Skeletal muscle tissue (tissue), 4 donors: ENCODE measurements at regions not wholly inside any gene's neighbourhood (a gene's known extent, or its start where the extent isn't known, plus 50 kb on each side); places are given as distances from the start of the nearest gene placed in this dataset. TPM values are rescaled to one million over a fixed set of nuclear protein-coding genes. Genes with fewer than 3 reads are reported as not detected.

Experiments used
- H3K27ac ChIP-seq: one replicate; pipeline ENCODE4 v1.7.0; 2013; ENCODE audit warnings: mild to moderate bottlenecking, low read depth, low read length, inconsistent platforms
- H3K27me3 ChIP-seq, 3 donors: one replicate each; pipeline ENCODE4 v1.7.0; 2013; ENCODE audit warnings: low read length in 3 of 3; ENCODE audit not compliant: control insufficient read depth in 3 of 3, insufficient read depth in 3 of 3
- H3K36me3 ChIP-seq, 3 donors: one replicate each; pipeline ENCODE4 v1.7.0; 2013; ENCODE audit warnings: low read length in 3 of 3; ENCODE audit not compliant: control insufficient read depth in 3 of 3, insufficient read depth in 3 of 3
- H3K4me1 ChIP-seq, 3 donors: one replicate each; pipeline ENCODE4 v1.7.0; 2013; ENCODE audit warnings: low read length in 3 of 3, mild to moderate bottlenecking in 3 of 3; ENCODE audit not compliant: control insufficient read depth in 3 of 3, insufficient read depth in 3 of 3
- H3K4me3 ChIP-seq, 3 donors: one replicate each; pipeline ENCODE4 v1.7.0; 2013; ENCODE audit warnings: low read length in 3 of 3
- H3K9ac ChIP-seq, 3 donors: one replicate each; pipeline ENCODE4 v1.7.0; 2013; ENCODE audit warnings: low read length in 3 of 3, mild to moderate bottlenecking in 3 of 3, moderate library complexity in 2 of 3, low read depth in 1 of 3
- H3K9me3 ChIP-seq, 3 donors: one replicate each; pipeline ENCODE4 v1.7.0; 2013; ENCODE audit warnings: low read length in 3 of 3; ENCODE audit not compliant: control insufficient read depth in 3 of 3
- small RNA-seq: library from RNA; depleted of rRNA; stranded (forward); fragments of <200 nt; gene quantifications from one replicate; pipeline ENCODE3, GENCODE V24; 2014
- donor health status: Osteomylitis.

DNA sequence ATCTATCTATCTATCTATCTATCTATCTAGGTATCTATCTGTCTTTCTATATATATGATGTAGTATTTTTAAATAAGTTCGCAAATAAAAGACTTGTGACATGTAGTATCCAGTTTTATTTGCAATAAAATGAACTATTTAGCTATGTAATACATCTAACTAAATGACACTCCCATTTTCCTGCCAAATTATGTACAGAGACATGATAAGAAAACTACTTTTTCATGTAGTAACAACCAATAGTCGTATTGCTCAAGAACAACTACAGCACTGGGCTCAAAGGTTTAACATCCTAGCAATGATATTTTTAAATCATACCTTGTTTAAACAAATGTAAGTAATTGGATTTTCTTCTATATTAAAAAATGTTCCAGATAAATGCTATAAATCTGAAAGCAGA is 55.5 kb upstream of the FLRT2 start:
- H3K9me3 ChIP-seq: no peaks in the 10 kb centered on the region
- no peak overlapping the region for H3K9ac ChIP-seq
- no peaks in the 10 kb centered on the region for H3K4me1 ChIP-seq
- H3K4me3 ChIP-seq: no peak overlapping the region
- H3K27ac ChIP-seq: no peak overlapping the region
- H3K36me3 ChIP-seq: no peaks in the 10 kb centered on the region
- no peaks in the 10 kb centered on the region for H3K27me3 ChIP-seq

- H3K9me3 ChIP-seq: no peaks in the 10 kb centered on the region
- no peak overlapping the region for H3K9ac ChIP-seq
- no peaks in the 10 kb centered on the region for H3K4me1 ChIP-seq
- no peak overlapping the region for H3K27ac ChIP-seq
- H3K4me3 ChIP-seq: no peak overlapping the region
- no peaks in the 10 kb centered on the region for H3K27me3 ChIP-seq
- H3K36me3 ChIP-seq: no peaks in the 10 kb centered on the region
These were observed 54.8 kb upstream of the FLRT2 start for GRCh38 chr14:85475113-85475512.

- H3K27me3 ChIP-seq: no peaks in the 10 kb centered on the region
- no peaks in the 10 kb centered on the region for H3K9me3 ChIP-seq
- no peaks in the 10 kb centered on the region for H3K4me1 ChIP-seq
- no peak overlapping the region for H3K9ac ChIP-seq
- no peak overlapping the region for H3K27ac ChIP-seq
- no peaks in the 10 kb centered on the region for H3K36me3 ChIP-seq
- no peak overlapping the region for H3K4me3 ChIP-seq
These were observed 50.6 kb upstream of the FLRT2 start for GRCh38 chr14:85479306-85479705.

DNA sequence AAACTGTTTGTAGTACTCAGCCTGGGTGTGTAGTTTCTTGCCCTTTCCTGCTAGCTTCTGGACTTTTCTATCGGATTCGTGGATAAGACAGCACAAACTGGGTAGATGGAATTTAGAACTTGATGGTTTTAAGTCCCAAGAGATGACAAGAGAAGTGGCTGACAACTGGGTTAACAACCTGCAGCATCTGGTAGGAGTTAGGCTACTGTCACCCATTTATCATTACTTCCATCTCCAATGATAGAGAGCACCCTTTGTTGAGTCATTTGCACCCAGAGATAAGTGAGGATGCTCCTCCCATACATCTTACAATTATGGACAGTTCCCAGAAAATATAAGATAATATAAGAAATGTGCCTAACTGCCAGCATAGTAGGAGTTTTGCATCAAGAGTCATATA is 50.2 kb upstream of the FLRT2 start:
- Histone ChIP-seq H3K27me3 (no peaks in the 10 kb centered on the region), H3K4me1 (no peaks in the 10 kb centered on the region), H3K27ac (no peak overlapping the region), H3K4me3 (no peak overlapping the region), H3K9ac (no peak overlapping the region), H3K36me3 (no peaks in the 10 kb centered on the region), H3K9me3 (no peaks in the 10 kb centered on the region)

Small RNAs in the stretch of these regions (small RNA-seq; reads per million reads assigned to genes)
- gene AL161713.1: not detected
- not detected for gene AL163642.1
- gene RF00017: not detected
- gene RNU6-976P: not detected
- gene RNU6ATAC28P: not detected
- not detected for gene RNU7-51P
